NT2/D1 (cell line): ENCODE measurements at regions not wholly inside any gene's neighbourhood (a gene's known extent, or its start where the extent isn't known, plus 50 kb on each side); places are given as distances from the start of the nearest gene placed in this dataset.

Experiments
- DNase-seq: peaks from one replicate; pipeline ENCODE4 v3.0.0-alpha.2; 2011; ENCODE audit warnings: low read depth, low spot score
- H3K27me3 ChIP-seq: 2 replicates; pipeline ENCODE4 v1.6.0; 2011; ENCODE audit warnings: mild to moderate bottlenecking; ENCODE audit not compliant: insufficient read length, insufficient read depth
- H3K36me3 ChIP-seq: 2 replicates; pipeline ENCODE4 v1.6.1; 2011; ENCODE audit warnings: mild to moderate bottlenecking, low read length, mixed read lengths; ENCODE audit not compliant: insufficient read depth, insufficient read length
- H3K4me1 ChIP-seq: 2 replicates; pipeline ENCODE4 v1.5.1; 2011; ENCODE audit not compliant: insufficient read depth, insufficient read length
- H3K4me3 ChIP-seq: 2 replicates; pipeline ENCODE4 v1.5.1; 2011; ENCODE audit warnings: low read depth; ENCODE audit not compliant: insufficient read length
- H3K9ac ChIP-seq: 2 replicates; pipeline ENCODE4 v1.6.0; 2011; ENCODE audit warnings: low read depth; ENCODE audit not compliant: insufficient read length
- H3K9me3 ChIP-seq: 2 replicates; pipeline ENCODE4 v1.5.1; 2011; ENCODE audit warnings: mild to moderate bottlenecking, low read length; ENCODE audit not compliant: insufficient read depth
- SUZ12 ChIP-seq: IDR thresholded peaks from 2 replicates; pipeline ENCODE4 v1.6.1; 2011; ENCODE audit not compliant: insufficient read length, insufficient read depth; ENCODE audit errors: extremely low read depth
- YY1 ChIP-seq: IDR thresholded peaks from 2 replicates; pipeline ENCODE4 v1.6.1; 2011; ENCODE audit not compliant: insufficient read length, insufficient read depth
- ZNF274 ChIP-seq: IDR thresholded peaks from 2 replicates; pipeline ENCODE4 v1.6.1; 2011; ENCODE audit warnings: mild to moderate bottlenecking, low read depth, low read length

DNA sequence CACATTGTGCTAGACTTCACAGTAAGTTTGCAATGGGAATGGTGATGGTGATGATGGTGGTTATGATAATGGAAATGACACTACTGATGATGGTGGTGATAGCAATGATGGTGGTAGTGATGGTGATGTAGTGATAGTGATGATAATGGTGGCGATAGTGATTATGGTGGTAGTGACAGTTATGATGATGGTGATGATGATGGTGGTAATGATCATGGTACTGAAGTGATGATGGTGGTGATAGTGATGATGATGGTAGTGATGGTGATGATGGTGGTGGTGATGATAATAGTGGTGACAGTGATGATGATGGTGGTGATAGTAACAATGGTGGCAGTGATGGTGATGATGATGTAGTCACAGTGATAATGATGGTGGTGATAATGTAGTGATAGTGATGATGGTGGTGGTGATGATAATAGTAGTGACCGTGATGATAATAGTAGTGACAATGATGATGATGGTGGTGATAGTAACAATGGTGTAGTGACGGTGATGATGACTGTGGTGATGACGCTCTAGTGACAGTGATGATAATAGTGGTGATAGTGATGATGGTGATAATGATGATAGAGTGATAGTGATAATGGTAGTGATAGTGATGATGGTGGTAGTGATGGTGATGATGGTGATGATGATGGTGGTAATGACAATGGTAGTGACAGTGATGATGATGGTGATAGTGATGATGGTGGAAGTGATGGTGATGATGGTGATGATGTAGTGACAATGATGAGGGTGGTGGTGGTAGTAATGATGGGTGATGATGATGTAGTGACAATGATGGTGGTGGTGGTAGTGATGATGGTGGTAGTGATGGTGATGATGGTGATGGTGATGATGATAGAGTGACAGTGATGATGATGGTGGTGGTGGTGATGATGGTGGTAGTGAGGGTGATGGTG lies 222.9 kb upstream of the PWP1 start:
- DNase-seq = no peak
- Histone ChIP-seq H3K36me3 (no peaks in the 10 kb centered on the region), H3K9me3 (no peaks in the 10 kb centered on the region), H3K4me3 (no peak overlapping the region), H3K4me1 (peaks cover 18% of the 10 kb centered on the region), H3K27me3 (no peaks in the 10 kb centered on the region), H3K9ac (no peak overlapping the region)
- TF ChIP-seq ZNF274 = no peak
- no peak for TF ChIP-seq SUZ12
- no peak for TF ChIP-seq YY1

DNA sequence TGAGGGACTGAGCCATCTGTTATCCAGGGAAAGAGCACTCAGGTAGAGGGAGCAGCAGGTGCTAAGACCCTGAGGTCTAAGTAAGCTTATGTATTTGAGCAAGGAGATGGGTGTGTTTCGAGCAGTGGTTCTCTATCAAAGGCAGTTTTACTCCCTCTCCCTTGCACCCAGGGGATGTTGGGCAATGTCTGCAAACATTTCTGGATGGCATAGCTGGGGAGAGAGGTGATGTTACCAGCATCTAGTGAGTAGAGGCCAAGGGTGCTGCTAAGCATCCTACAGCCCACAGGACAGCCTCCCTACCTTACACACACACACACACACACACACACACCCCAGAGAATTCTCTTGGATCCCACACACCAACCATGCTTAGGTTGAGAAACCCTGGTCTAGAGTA lies 221.0 kb upstream of the PWP1 start:
- H3K36me3 ChIP-seq = no peaks in the 10 kb centered on the region
- no peaks in the 10 kb centered on the region for H3K27me3 ChIP-seq
- DNase-seq = no peak
- no peak overlapping the region for H3K9ac ChIP-seq
- TF ChIP-seq SUZ12 = no peak
- no peak for TF ChIP-seq YY1
- TF ChIP-seq ZNF274 = no peak
- H3K9me3 ChIP-seq = no peaks in the 10 kb centered on the region
- H3K4me1 ChIP-seq = peaks cover 21% of the 10 kb centered on the region
- H3K4me3 ChIP-seq = no peak overlapping the region

DNA sequence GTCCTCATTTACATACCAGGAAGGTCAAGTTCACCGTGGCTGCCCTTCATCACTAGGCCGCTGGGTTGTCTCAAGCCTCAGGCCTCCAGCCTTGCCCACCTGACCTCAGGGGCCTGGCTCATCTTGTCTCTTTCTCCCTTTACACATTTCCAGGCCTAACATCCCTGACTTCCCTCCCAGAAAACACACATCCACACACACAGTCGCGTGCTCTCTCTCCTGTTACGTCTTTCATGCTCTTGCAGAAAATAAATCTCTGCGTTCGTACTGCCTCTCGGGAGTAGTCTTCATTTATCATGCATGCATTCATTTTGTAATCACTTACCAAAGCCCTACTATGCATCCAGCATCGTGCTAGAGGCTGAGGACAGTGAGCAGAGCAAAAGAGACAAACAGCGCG lies 220.0 kb upstream of the PWP1 start:
- Histone ChIP-seq H3K9ac (no peak overlapping the region), H3K27me3 (no peaks in the 10 kb centered on the region), H3K36me3 (no peaks in the 10 kb centered on the region), H3K4me3 (no peak overlapping the region), H3K4me1 (peaks cover 21% of the 10 kb centered on the region), H3K9me3 (no peaks in the 10 kb centered on the region)
- TF ChIP-seq YY1 (no peak), ZNF274 (no peak), SUZ12 (no peak)
- DNase-seq = no peak

DNA sequence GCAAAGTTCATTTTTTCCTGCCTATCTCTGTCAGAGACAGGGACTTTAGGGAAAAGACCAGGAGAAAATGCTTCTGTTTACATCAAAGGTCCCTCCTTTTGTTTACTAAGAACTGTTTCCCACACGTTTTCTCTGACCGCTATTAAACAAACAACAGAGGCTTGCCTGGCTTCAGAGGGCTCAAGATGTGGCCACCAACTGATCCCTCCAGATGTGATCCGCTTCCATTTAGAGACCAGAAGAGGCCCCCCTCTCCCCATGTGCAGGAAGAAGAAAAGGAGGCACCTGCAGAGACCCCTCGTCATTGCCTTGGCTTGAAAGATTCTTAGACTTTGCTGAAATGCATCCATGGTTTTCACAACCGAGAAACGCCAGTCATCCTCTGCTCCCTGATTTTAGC lies 217.9 kb upstream of the PWP1 start:
- no peak overlapping the region for H3K9ac ChIP-seq
- TF ChIP-seq YY1 = no peak
- H3K36me3 ChIP-seq = no peaks in the 10 kb centered on the region
- H3K9me3 ChIP-seq = no peaks in the 10 kb centered on the region
- no peaks in the 10 kb centered on the region for H3K27me3 ChIP-seq
- DNase-seq = no peak
- no peak overlapping the region for H3K4me3 ChIP-seq
- H3K4me1 ChIP-seq = peaks cover 21% of the 10 kb centered on the region

DNA sequence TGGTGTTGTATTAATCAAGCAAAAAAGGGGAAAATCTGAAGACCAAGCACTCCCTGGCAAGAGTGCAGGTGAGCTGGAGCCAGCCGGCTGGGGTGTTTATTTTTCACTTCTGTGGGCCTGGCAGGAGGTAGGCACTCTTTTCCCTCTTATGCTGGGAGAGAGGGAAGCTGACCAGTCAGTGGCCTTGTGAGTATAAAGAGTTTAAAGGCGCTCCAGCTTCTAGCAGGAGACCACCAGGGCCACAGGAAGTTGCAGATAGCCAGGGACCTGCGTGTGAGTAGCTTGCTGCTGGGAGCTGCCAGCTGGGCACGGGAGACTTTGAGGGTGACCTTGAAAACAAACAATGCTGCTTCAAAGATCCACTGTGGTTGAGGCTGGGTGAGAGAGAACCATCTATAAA lies 217.4 kb upstream of the PWP1 start:
- no peak overlapping the region for H3K9ac ChIP-seq
- H3K9me3 ChIP-seq = no peaks in the 10 kb centered on the region
- H3K36me3 ChIP-seq = no peaks in the 10 kb centered on the region
- no peak overlapping the region for H3K4me3 ChIP-seq
- peaks cover 21% of the 10 kb centered on the region for H3K4me1 ChIP-seq
- no peak for TF ChIP-seq SUZ12
- TF ChIP-seq YY1 = no peak
- TF ChIP-seq ZNF274 = no peak
- no peaks in the 10 kb centered on the region for H3K27me3 ChIP-seq
- DNase-seq = no peak

DNA sequence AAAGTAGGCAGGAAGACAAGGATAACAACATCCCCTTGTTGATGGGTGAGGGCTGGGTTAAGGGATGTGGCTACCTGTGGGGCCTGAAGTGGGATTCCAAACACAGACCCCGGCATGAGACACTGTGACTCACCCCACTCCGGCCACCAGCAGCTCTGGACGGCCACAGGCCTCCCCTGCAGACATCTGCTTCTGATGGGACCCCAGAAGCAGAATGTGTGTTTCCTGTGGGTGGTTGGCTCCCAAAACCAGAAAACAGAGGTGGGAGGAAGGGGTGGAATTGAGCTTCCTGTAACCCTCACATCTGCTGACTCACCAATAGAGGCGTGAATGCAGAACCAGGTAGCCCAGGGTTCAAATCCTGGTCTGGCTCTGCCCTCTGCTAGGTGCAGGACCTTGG lies 216.6 kb upstream of the PWP1 start:
- no peaks in the 10 kb centered on the region for H3K9me3 ChIP-seq
- no peak for TF ChIP-seq SUZ12
- TF ChIP-seq YY1 = no peak
- TF ChIP-seq ZNF274 = no peak
- DNase-seq = no peak

DNA sequence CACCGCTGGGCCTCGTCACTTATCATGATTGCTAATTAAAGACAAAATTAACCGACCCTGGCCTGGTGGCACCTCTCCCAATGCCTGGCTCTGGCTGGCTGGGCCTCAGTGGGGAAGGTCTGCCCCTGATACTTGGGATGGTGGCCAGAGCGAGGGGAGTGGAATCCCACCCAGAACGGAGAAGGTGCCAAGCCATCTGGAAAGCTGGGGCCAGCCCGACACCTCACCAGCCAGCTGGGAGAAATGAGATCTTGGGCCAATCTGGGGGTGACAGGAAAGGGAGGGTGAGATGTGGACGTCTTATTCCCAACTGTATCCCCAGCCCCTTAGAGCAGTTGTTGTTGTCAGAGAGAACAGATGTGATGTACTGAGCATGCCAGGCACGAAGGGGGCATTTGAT lies 215.0 kb upstream of the PWP1 start:
- Histone ChIP-seq H3K4me3 (no peak overlapping the region), H3K9me3 (no peaks in the 10 kb centered on the region), H3K36me3 (no peaks in the 10 kb centered on the region), H3K9ac (no peak overlapping the region), H3K27me3 (no peaks in the 10 kb centered on the region), H3K4me1 (peaks cover 19% of the 10 kb centered on the region)
- TF ChIP-seq ZNF274 (no peak), YY1 (no peak), SUZ12 (no peak)
- no peak for DNase-seq

More for the DNA sequence above, 216.6 kb upstream of the PWP1 start:
- peaks cover 21% of the 10 kb centered on the region for H3K4me1 ChIP-seq
- no peak overlapping the region for H3K4me3 ChIP-seq
- H3K27me3 ChIP-seq = no peaks in the 10 kb centered on the region
- no peaks in the 10 kb centered on the region for H3K36me3 ChIP-seq
- no peak overlapping the region for H3K9ac ChIP-seq

DNA sequence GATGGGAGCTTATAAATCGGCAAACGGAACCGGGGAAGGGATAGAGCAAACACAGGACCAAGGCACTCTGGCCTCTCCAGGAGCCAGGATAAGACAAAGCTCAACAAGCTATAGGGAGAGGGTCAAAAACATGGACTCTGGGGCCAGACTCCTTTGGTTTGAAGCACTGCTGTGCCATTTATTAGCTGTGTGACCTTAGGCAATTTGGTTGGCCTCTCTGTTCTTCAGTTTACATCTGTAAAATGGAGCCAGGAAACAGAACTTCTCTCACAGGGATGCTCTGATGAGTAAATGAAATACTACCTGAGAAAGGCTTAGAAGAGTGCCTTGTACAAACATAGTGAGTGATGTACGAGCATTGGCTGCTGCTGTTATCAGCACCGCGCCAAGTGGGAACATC lies 213.3 kb upstream of the PWP1 start:
- Histone ChIP-seq H3K9ac (no peak overlapping the region), H3K9me3 (no peaks in the 10 kb centered on the region), H3K4me3 (no peak overlapping the region), H3K27me3 (no peaks in the 10 kb centered on the region), H3K4me1 (peaks cover 5% of the 10 kb centered on the region), H3K36me3 (no peaks in the 10 kb centered on the region)
- no peak for DNase-seq
- TF ChIP-seq ZNF274 (no peak), SUZ12 (no peak), YY1 (no peak)
